Body of pancreas (tissue), 4 donors: ENCODE measurements at regions not wholly inside any gene's neighbourhood (a gene's known extent, or its start where the extent isn't known, plus 50 kb on each side); places are given as distances from the start of the nearest gene placed in this dataset.

ENCODE experiments used
- ATAC-seq: fragments of 150-250 bp; one replicate; pipeline ENCODE4 v1.9.1; 2016
- DNase-seq, 4 donors: peaks; one replicate each; pipeline ENCODE4 v3.0.0-alpha.2; 2019
- H3K27ac ChIP-seq, 4 donors: fragments of 200-600 bp; sonication (generic); 1 replicate in 3 of 4; 2 replicates in 1 of 4; pipeline versions ENCODE4 v1.5.1 to v1.6.1; 2016 to 2019; ENCODE audit warnings: mild to moderate bottlenecking in 1 of 4, mixed read lengths in 1 of 4, moderate library complexity in 1 of 4
- H3K27me3 ChIP-seq, 2 donors: fragments of 200-600 bp; sonication (generic); one replicate each; pipeline ENCODE4 v1.6.0; 2016; ENCODE audit warnings: mild to moderate bottlenecking in 1 of 2
- H3K36me3 ChIP-seq, 2 donors: fragments of 200-600 bp; sonication (generic); replicated peaks in 1 of 2; 2 replicates each; pipeline ENCODE4 v1.5.1; 2016; ENCODE audit warnings: low read depth in 2 of 2; ENCODE audit not compliant: insufficient read depth in 1 of 2
- H3K4me1 ChIP-seq: fragments of 200-600 bp; sonication (generic); one replicate; pipeline ENCODE4 v1.6.0; 2016
- H3K4me3 ChIP-seq, 2 donors: fragments of 200-600 bp; sonication (generic); 1 replicate in 1 of 2; 2 replicates in 1 of 2; pipeline ENCODE4 v1.5.1; 2016 to 2019
- H3K9me3 ChIP-seq, 3 donors: fragments of 200-600 bp; sonication (generic); 1 replicate in 2 of 3; 2 replicates in 1 of 3; pipeline ENCODE4 v1.5.1; 2016
- CTCF ChIP-seq, 7 experiments: fragments of 450-650 bp in 4 of 7; fragments of 200-600 bp in 3 of 7; sonication (generic) in 3 of 7; IDR thresholded peaks; one replicate each; pipeline ENCODE4 v1.5.1; 2016 to 2019; ENCODE audit warnings: antibody characterized with exemption in 7 of 7
- POLR2A ChIP-seq, 3 donors: fragments of 450-650 bp; IDR thresholded peaks; one replicate each; pipeline ENCODE4 v1.6.1; 2016; ENCODE audit warnings: antibody characterized with exemption in 3 of 3, mild to moderate bottlenecking in 2 of 3
- WGBS, 2 donors: methylation state at CpG; one replicate each; pipeline ENCODE4 v1.1.5; 2017; 5-methylcytosine and 5-hydroxymethylcytosine counted together
- intact Hi-C: fragments of 100-400 bp; cut with DNase I; formaldehyde crosslinking; loops from one replicate; pipeline ENCODE4 v1.15.1; 2023

DNA sequence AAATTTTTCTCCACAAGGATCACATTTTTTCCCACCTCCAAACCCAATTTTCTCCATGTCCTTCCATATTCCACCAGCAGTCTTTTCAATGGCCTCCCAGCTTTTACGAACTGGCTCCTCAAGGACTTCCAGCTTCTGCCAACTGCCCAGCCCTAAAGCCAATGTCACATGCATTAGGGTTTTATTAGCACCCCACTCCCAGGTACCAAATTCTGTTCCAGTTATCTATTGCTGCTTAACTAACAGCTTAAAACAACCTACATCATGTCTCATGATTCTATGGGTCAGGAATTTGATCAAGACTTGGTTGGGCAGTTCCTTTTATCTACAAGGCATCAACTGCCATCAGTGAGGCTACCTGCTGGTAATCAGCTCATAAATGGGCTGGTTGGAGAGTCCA, 151.3 kb downstream of the SPTSSA start:
- no peak for DNase-seq

DNA sequence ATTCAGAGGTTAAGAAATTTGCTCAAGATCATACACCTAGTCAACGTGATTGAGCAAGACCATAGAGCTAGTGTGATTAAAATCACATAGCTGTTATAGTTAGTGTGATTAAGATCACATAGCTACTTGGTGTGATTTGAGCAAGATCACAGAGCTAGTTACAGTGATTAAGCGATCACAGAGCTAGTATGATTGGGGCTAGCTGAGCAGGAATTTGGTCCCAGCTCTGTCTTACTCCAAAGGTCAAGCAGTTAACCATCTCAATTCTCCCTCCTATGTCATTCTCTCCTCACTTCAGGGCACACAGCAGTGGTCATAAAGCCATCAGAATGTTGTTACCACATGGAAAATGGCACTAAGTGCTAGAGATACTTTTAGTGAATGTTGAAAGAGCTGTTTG, 158.2 kb downstream of the SPTSSA start:
- no peaks in the 10 kb centered on the region for H3K27me3 ChIP-seq
- ATAC-seq (no peak), DNase-seq (no peak)
- peaks cover 14% of the 10 kb centered on the region for H3K4me1 ChIP-seq
- 80 to 85% methylated on average over 2 of the region's 2 CpGs for WGBS, 2 donors
- intact Hi-C loops: no loop called here
- TF ChIP-seq CTCF (IDR thresholded peaks at IDR 0.05) (no peak), POLR2A (IDR thresholded peaks at IDR 0.05) (no peak)
- no peak overlapping the region for H3K4me3 ChIP-seq
- H3K36me3 ChIP-seq: no peaks in the 10 kb centered on the region
- no peaks in the 10 kb centered on the region for H3K9me3 ChIP-seq
- no peak overlapping the region for H3K27ac ChIP-seq

More for the DNA sequence above, 151.3 kb downstream of the SPTSSA start:
- intact Hi-C loops: no loop called here
- no peak for ATAC-seq
- TF ChIP-seq CTCF (IDR thresholded peaks at IDR 0.05) (no peak), POLR2A (IDR thresholded peaks at IDR 0.05) (no peak)
- WGBS, 2 donors: 85 to 95% methylated on average over 1 of the region's 1 CpG
- H3K4me1 ChIP-seq: no peaks in the 10 kb centered on the region
- H3K27ac ChIP-seq: no peak overlapping the region
- H3K4me3 ChIP-seq: no peak overlapping the region
- H3K36me3 ChIP-seq: no peaks in the 10 kb centered on the region
- H3K9me3 ChIP-seq: no peaks in the 10 kb centered on the region
- H3K27me3 ChIP-seq: no peaks in the 10 kb centered on the region

- ATAC-seq: peak; percentile 97
- no peaks in the 10 kb centered on the region for H3K36me3 ChIP-seq
- WGBS, 2 donors: 19 to 38% methylated on average over 6 of the region's 6 CpGs
- H3K9me3 ChIP-seq: no peaks in the 10 kb centered on the region
- H3K4me3 ChIP-seq: no peak overlapping the region
- peaks cover 14% of the 10 kb centered on the region for H3K4me1 ChIP-seq
- DNase-seq: peak; percentile 80 to 89 (median 88)
- peak overlapping the region in 3 of 4 donors; percentile 34 to 69 (median 51) for H3K27ac ChIP-seq
- intact Hi-C loops: no loop called here
- no peak for TF ChIP-seq CTCF (IDR thresholded peaks at IDR 0.05)
- no peak for TF ChIP-seq POLR2A (IDR thresholded peaks at IDR 0.05)
- H3K27me3 ChIP-seq: no peaks in the 10 kb centered on the region
Observed at GRCh38 chr14:34302654-34303053, 159.4 kb downstream of the SPTSSA start.

- H3K4me1 ChIP-seq: peaks cover 14% of the 10 kb centered on the region
- WGBS, 2 donors: 46 to 47% methylated on average over 3 of the region's 3 CpGs
- intact Hi-C loops: no loop called here
- H3K27me3 ChIP-seq: no peaks in the 10 kb centered on the region
- H3K9me3 ChIP-seq: no peaks in the 10 kb centered on the region
- no peak for TF ChIP-seq POLR2A (IDR thresholded peaks at IDR 0.05)
- peak; percentile 33 to 68 (median 61) for TF ChIP-seq CTCF (IDR thresholded peaks at IDR 0.05)
- H3K36me3 ChIP-seq: no peaks in the 10 kb centered on the region
- DNase-seq (peak in 2 of 4 donors; percentile 15 to 25), ATAC-seq (no peak)
- no peak overlapping the region for H3K4me3 ChIP-seq
- H3K27ac ChIP-seq: no peak overlapping the region
Observed at GRCh38 chr14:34300882-34301734, 160.9 kb downstream of the SPTSSA start.

DNA sequence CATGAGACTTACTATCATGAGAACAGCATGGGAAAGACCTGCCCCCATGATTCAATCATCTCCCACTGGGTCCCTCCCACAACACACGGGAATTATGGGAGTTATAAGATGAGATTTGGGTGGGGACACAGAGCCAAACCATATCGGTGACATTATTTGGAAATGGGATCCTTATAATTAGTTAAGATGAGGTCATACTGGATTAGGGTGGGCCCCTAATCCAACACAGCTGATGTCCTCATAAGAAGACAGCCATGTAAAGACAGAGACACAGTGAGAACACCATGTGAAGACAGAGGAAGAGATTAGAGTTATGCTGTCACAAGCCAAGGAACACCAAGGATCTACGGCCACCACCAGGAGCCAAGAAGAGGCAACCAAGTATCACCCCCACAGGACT, 161.7 kb downstream of the SPTSSA start:
- no peaks in the 10 kb centered on the region for H3K9me3 ChIP-seq
- no peaks in the 10 kb centered on the region for H3K27me3 ChIP-seq
- TF ChIP-seq CTCF (IDR thresholded peaks at IDR 0.05) (no peak), POLR2A (IDR thresholded peaks at IDR 0.05) (no peak)
- H3K4me3 ChIP-seq: no peak overlapping the region
- intact Hi-C loops: no loop called here
- 51 to 54% methylated on average over 3 of the region's 3 CpGs for WGBS, 2 donors
- H3K27ac ChIP-seq: no peak overlapping the region
- H3K36me3 ChIP-seq: no peaks in the 10 kb centered on the region
- ATAC-seq: no peak
- H3K4me1 ChIP-seq: peaks cover 14% of the 10 kb centered on the region
- no peak for DNase-seq
